SK-N-SH (cell line): ENCODE measurements at regions not wholly inside any gene's neighbourhood (a gene's known extent, or its start where the extent isn't known, plus 50 kb on each side); places are given as distances from the start of the nearest gene placed in this dataset.

Experiments used
- CTCF ChIA-PET: fragments of 300-600, 350-600 bp; formaldehyde crosslinking; extraction: SDS; loops from one replicate; lab custom pipeline; 2021; lab: Yijun Ruan, JAX
- POLR2A ChIA-PET: fragments of 350-600 bp; sonication (Branson Sonifier 250); formaldehyde crosslinking; extraction: SDS; loops from one replicate; lab custom pipeline; 2020; ENCODE audit warnings: antibody characterized with exemption, inconsistent platforms; lab: Yijun Ruan, JAX
- DNase-seq: peaks from one replicate; pipeline ENCODE4 v3.0.0; 2012
- H2AFZ ChIP-seq: fragments of 200-600 bp; sonication (generic); 2 replicates; pipeline ENCODE4 v1.8.1; 2016; ENCODE audit warnings: antibody characterized with exemption, mild to moderate bottlenecking, low read depth
- H3F3A ChIP-seq: fragments of 200-600 bp; sonication (generic); replicated peaks from 2 replicates; pipeline ENCODE3; 2016; ENCODE audit warnings: antibody characterized with exemption, mild to moderate bottlenecking; ENCODE audit not compliant: insufficient read depth
- H3K27ac ChIP-seq, 2 experiments: fragments of 200-500 bp in 1 of 2; fragments of 200-600 bp in 1 of 2; sonication (Bioruptor generic) in 1 of 2; sonication (generic), shearing (Covaris generic) in 1 of 2; 2 replicates each; pipeline versions ENCODE4 v1.5.1 to v1.6.1; 2014 to 2016; ENCODE audit warnings: low read depth in 2 of 2, inconsistent platforms in 1 of 2, low read length in 1 of 2, mild to moderate bottlenecking in 1 of 2, mixed read lengths in 1 of 2
- H3K27me3 ChIP-seq: fragments of 200-600 bp; sonication (generic), shearing (Covaris generic); 2 replicates; pipeline ENCODE4 v1.6.1; 2016; ENCODE audit warnings: mixed run types; ENCODE audit not compliant: insufficient read depth
- H3K36me3 ChIP-seq, 2 experiments: fragments of 200-500 bp in 1 of 2; fragments of 200-600 bp in 1 of 2; sonication (Bioruptor generic) in 1 of 2; sonication (generic) in 1 of 2; replicated peaks in 1 of 2; 2 replicates each; pipeline versions ENCODE3 to v1.5.1; 2014 to 2016; ENCODE audit warnings: low read length in 1 of 2, mild to moderate bottlenecking in 1 of 2; ENCODE audit not compliant: insufficient read depth in 2 of 2, control insufficient read depth in 1 of 2
- H3K4me1 ChIP-seq, 2 experiments: fragments of 200-500 bp in 1 of 2; fragments of 200-600 bp in 1 of 2; sonication (Bioruptor generic) in 1 of 2; sonication (generic), shearing (Covaris generic) in 1 of 2; 2 replicates each; pipeline versions ENCODE4 v1.5.1 to v1.6.1; 2014 to 2016; ENCODE audit warnings: low read depth in 1 of 2, low read length in 1 of 2, mixed run types in 1 of 2; ENCODE audit not compliant: insufficient read depth in 2 of 2, control insufficient read depth in 1 of 2
- H3K4me2 ChIP-seq: fragments of 200-600 bp; sonication (generic), shearing (Covaris generic); 2 replicates; pipeline ENCODE4 v1.6.1; 2017; ENCODE audit warnings: mixed run types
- H3K4me3 ChIP-seq, 2 experiments: fragments of 200-500 bp in 1 of 2; fragments of 200-600 bp in 1 of 2; sonication (Bioruptor generic) in 1 of 2; sonication (generic), shearing (Covaris generic) in 1 of 2; 2 replicates each; pipeline versions ENCODE4 v1.5.1 to v1.8.1; 2014 to 2016; ENCODE audit warnings: low read depth in 2 of 2, inconsistent platforms in 1 of 2, low read length in 1 of 2, mild to moderate bottlenecking in 1 of 2, mixed read lengths in 1 of 2, moderate library complexity in 1 of 2
- H3K79me2 ChIP-seq: fragments of 200-600 bp; sonication (generic); 2 replicates; pipeline ENCODE4 v1.8.1; 2017; ENCODE audit warnings: mild to moderate bottlenecking; ENCODE audit not compliant: insufficient read depth
- H3K9ac ChIP-seq: fragments of 200-600 bp; sonication (generic); 2 replicates; pipeline ENCODE4 v1.6.1; 2017; ENCODE audit warnings: mixed run types
- H3K9me2 ChIP-seq: fragments of 200-600 bp; sonication (generic); 2 replicates; pipeline ENCODE4 v1.6.1; 2017; ENCODE audit warnings: mixed run types
- H3K9me3 ChIP-seq: fragments of 200-600 bp; sonication (generic); 2 replicates; pipeline ENCODE4 v1.6.1; 2017; ENCODE audit warnings: mixed run types, mild to moderate bottlenecking, moderate library complexity
- H4K20me1 ChIP-seq: fragments of 200-600 bp; sonication (generic); 2 replicates; pipeline ENCODE4 v1.6.1; 2017; ENCODE audit warnings: mild to moderate bottlenecking, mixed run types; ENCODE audit not compliant: insufficient read depth
- CHD2 ChIP-seq: fragments of 150-350 bp; IDR thresholded peaks from 2 replicates; pipeline ENCODE4 v1.6.1; 2018; ENCODE audit warnings: low read length; ENCODE audit not compliant: partially characterized antibody
- ELF1 ChIP-seq: IDR thresholded peaks from 2 replicates; pipeline ENCODE4 v1.4.0; 2012
- EP300 ChIP-seq, 2 experiments: IDR thresholded peaks; 2 replicates each; pipeline versions ENCODE4 v1.4.0 to v1.6.1; 2012; ENCODE audit warnings: borderline replicate concordance in 1 of 2, low read depth in 1 of 2, low read length in 1 of 2
- FOSL2 ChIP-seq: IDR thresholded peaks from 2 replicates; pipeline ENCODE4 v1.4.0; 2012; ENCODE audit warnings: low read depth, mild to moderate bottlenecking, moderate library complexity, borderline replicate concordance
- GATA2 ChIP-seq: sonication (generic); formaldehyde crosslinking; IDR thresholded peaks from 2 replicates; pipeline ENCODE4 v1.5.0; 2020; ENCODE audit warnings: mild to moderate bottlenecking, missing genetic modification reagents
- IRF3 ChIP-seq: fragments of 150-350 bp; IDR thresholded peaks from 2 replicates; pipeline ENCODE4 v1.6.1; 2016; ENCODE audit warnings: mild to moderate bottlenecking, low read depth, low read length
- JUND ChIP-seq: IDR thresholded peaks from 2 replicates; pipeline ENCODE4 v1.4.0; 2012
- MXI1 ChIP-seq: IDR thresholded peaks from 2 replicates; pipeline ENCODE4 v1.6.1; 2012; ENCODE audit warnings: mild to moderate bottlenecking, low read depth, low read length, improper control_type of control experiment
- NFIC ChIP-seq: IDR thresholded peaks from 2 replicates; pipeline ENCODE4 v1.4.0; 2012; ENCODE audit warnings: borderline replicate concordance
- POLR2AphosphoS5 ChIP-seq: IDR thresholded peaks from 2 replicates; pipeline ENCODE4 v1.6.1; 2012; ENCODE audit warnings: low read depth, low read length
- RCOR1 ChIP-seq: fragments of 150-350 bp; IDR thresholded peaks from 2 replicates; pipeline ENCODE4 v1.6.1; 2017; ENCODE audit warnings: antibody characterized with exemption, low read length
- RXRA ChIP-seq: IDR thresholded peaks from 2 replicates; pipeline ENCODE4 v1.4.0; 2012; ENCODE audit warnings: low read depth, mild to moderate bottlenecking, borderline replicate concordance
- SIN3A ChIP-seq: IDR thresholded peaks from 2 replicates; pipeline ENCODE4 v1.6.1; 2012; ENCODE audit warnings: low read depth, mild to moderate bottlenecking, low read length, moderate library complexity, borderline replicate concordance
- TCF12 ChIP-seq: IDR thresholded peaks from 2 replicates; pipeline ENCODE4 v1.4.0; 2012
- YY1 ChIP-seq: IDR thresholded peaks from 2 replicates; pipeline ENCODE4 v1.4.0; 2012; ENCODE audit warnings: low read depth, mild to moderate bottlenecking
- WGBS: methylation state at CpG from one replicate; pipeline ENCODE4 v1.1.6; 2017; ENCODE audit warnings: low lambda C conversion rate; 5-methylcytosine and 5-hydroxymethylcytosine counted together
- TF ChIP-seq, protein P1 (sequence below): IDR thresholded peaks from 2 replicates; pipeline ENCODE4 v1.4.0; 2012; ENCODE audit warnings: low read depth, borderline replicate concordance
- TF ChIP-seq, protein P2 (sequence below): IDR thresholded peaks from 2 replicates; pipeline ENCODE4; 2012
- TF ChIP-seq, protein P3 (sequence below): IDR thresholded peaks from 2 replicates; pipeline ENCODE4 v1.4.0; 2012; ENCODE audit warnings: low read depth, borderline replicate concordance
- TF ChIP-seq, protein P4 (sequence below): fragments of 150-350 bp; IDR thresholded peaks from 2 replicates; pipeline ENCODE4 v1.6.1; 2017; ENCODE audit warnings: antibody characterized with exemption, low read length, low read depth, borderline replicate concordance

- TF ChIP-seq, protein P1, sequence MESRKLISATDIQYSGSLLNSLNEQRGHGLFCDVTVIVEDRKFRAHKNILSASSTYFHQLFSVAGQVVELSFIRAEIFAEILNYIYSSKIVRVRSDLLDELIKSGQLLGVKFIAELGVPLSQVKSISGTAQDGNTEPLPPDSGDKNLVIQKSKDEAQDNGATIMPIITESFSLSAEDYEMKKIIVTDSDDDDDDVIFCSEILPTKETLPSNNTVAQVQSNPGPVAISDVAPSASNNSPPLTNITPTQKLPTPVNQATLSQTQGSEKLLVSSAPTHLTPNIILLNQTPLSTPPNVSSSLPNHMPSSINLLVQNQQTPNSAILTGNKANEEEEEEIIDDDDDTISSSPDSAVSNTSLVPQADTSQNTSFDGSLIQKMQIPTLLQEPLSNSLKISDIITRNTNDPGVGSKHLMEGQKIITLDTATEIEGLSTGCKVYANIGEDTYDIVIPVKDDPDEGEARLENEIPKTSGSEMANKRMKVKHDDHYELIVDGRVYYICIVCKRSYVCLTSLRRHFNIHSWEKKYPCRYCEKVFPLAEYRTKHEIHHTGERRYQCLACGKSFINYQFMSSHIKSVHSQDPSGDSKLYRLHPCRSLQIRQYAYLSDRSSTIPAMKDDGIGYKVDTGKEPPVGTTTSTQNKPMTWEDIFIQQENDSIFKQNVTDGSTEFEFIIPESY = no peak
Observed at GRCh38 chr18:6644836-6645627, 84.5 kb upstream of the ARHGAP28 start (continued).

DNA sequence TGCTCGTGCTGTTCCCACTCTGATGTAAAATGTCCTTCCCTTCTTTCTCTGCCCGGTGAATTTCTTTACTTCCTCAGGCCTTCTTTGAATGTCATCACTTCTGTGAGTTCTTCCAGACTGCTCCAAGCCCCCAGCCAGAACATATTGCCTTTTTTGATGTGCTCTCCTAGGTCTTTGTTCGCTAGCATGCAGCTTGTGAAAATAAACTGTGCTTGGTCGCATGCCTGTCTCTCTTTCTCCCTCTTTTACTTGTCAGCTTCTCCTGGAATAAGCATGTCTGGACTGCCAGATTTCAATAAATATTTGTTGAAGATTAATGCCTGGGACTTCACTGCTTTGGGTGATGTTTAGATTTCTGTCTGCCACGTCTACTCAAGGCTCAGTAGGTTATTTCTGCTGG lies 82.7 kb upstream of the ARHGAP28 start:
- no peak for DNase-seq
- no peaks in the 10 kb centered on the region for H3K79me2 ChIP-seq
- H3K9me3 ChIP-seq = no peaks in the 10 kb centered on the region
- H3K27ac ChIP-seq = no peak overlapping the region
- H3K4me1 ChIP-seq = no peaks in the 10 kb centered on the region
- H3K4me3 ChIP-seq = no peak overlapping the region
- 44% methylated on average over 5 of the region's 5 CpGs for WGBS
- H3K9me2 ChIP-seq = no peaks in the 10 kb centered on the region
- POLR2A ChIA-PET = no interaction called here
- no peaks in the 10 kb centered on the region for H3F3A ChIP-seq
- CTCF ChIA-PET = interaction anchor here (1.9 kb wide), 1 partner anchor 10 kb away, joined by 4 read pairs; no protein-coding TSS in a partner anchor
- H3K36me3 ChIP-seq = no peaks in the 10 kb centered on the region
- no peaks in the 10 kb centered on the region for H4K20me1 ChIP-seq
- no peak overlapping the region for H3K4me2 ChIP-seq
- no peak overlapping the region for H2AFZ ChIP-seq
- TF ChIP-seq, protein P2, sequence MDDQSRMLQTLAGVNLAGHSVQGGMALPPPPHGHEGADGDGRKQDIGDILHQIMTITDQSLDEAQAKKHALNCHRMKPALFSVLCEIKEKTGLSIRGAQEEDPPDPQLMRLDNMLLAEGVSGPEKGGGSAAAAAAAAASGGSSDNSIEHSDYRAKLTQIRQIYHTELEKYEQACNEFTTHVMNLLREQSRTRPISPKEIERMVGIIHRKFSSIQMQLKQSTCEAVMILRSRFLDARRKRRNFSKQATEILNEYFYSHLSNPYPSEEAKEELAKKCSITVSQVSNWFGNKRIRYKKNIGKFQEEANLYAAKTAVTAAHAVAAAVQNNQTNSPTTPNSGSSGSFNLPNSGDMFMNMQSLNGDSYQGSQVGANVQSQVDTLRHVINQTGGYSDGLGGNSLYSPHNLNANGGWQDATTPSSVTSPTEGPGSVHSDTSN = no peak
- TF ChIP-seq GATA2 (CRISPR knock-in tag) (no peak), EP300 (IDR thresholded peaks at IDR 0.05; ENCODE audit: borderline replicate concordance in 1 of 2, low read depth in 1 of 2, low read length in 1 of 2) (no peak), FOSL2 (no peak), CHD2 (no peak), NFIC (no peak), RCOR1 (no peak), POLR2AphosphoS5 (no peak), RXRA (no peak), MXI1 (no peak), ELF1 (no peak), TCF12 (no peak), JUND (no peak), SIN3A (no peak), IRF3 (no peak), YY1 (no peak)
- TF ChIP-seq, protein P3, sequence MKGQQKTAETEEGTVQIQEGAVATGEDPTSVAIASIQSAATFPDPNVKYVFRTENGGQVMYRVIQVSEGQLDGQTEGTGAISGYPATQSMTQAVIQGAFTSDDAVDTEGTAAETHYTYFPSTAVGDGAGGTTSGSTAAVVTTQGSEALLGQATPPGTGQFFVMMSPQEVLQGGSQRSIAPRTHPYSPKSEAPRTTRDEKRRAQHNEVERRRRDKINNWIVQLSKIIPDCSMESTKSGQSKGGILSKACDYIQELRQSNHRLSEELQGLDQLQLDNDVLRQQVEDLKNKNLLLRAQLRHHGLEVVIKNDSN = no peak
- TF ChIP-seq, protein P4, sequence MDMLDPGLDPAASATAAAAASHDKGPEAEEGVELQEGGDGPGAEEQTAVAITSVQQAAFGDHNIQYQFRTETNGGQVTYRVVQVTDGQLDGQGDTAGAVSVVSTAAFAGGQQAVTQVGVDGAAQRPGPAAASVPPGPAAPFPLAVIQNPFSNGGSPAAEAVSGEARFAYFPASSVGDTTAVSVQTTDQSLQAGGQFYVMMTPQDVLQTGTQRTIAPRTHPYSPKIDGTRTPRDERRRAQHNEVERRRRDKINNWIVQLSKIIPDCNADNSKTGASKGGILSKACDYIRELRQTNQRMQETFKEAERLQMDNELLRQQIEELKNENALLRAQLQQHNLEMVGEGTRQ = no peak
- TF ChIP-seq, all 33 proteins: peak for 0
- Histone ChIP-seq H3K27me3 (no peaks in the 10 kb centered on the region; the same call in 1 of the 2 replicates), H3K9ac (no peak overlapping the region)
